Activated naive CD8-positive, alpha-beta T cell treated with anti-CD3 and anti-CD28 coated beads, Interleukin-2, amount 10 ng/mL, durations not matched to agents 7 days and 5 days (primary cell): ENCODE measurements at regions not wholly inside any gene's neighbourhood (a gene's known extent, or its start where the extent isn't known, plus 50 kb on each side); places are given as distances from the start of the nearest gene placed in this dataset.
"Not testable (repeated sequence)": the region's sequence is repeated elsewhere in the genome, so short reads cannot be mapped to it uniquely, and the experiment has no call there.

ENCODE experiments used
- ATAC-seq: fragments of 150-1000 bp; cut with Tn5 transposase; one replicate; pipeline ENCODE4 v1.10.0; 2021; ENCODE audit warnings: low read depth, moderate library complexity
- POLR2A ChIA-PET: fragments of 350-600 bp; sonication (Branson Sonifier 250); formaldehyde crosslinking; loops from one replicate; lab custom pipeline; 2021; ENCODE audit warnings: antibody characterized with exemption; lab: Charles Lee
- DNase-seq: peaks from one replicate; pipeline ENCODE4 v3.0.0; 2021
- H3K27ac Mint-ChIP-seq: one replicate; pipeline ENCODE4 v1.8.0; 2022; ENCODE audit warnings: mild to moderate bottlenecking, mixed read lengths
- H3K27me3 Mint-ChIP-seq: one replicate; pipeline ENCODE4 v1.8.0; 2022; ENCODE audit warnings: mild to moderate bottlenecking, moderate library complexity, mixed read lengths
- H3K36me3 Mint-ChIP-seq: one replicate; pipeline ENCODE4 v1.8.0; 2021; ENCODE audit warnings: mild to moderate bottlenecking, mixed read lengths
- H3K4me1 Mint-ChIP-seq: one replicate; pipeline ENCODE4 v1.8.0; 2021; ENCODE audit warnings: mixed read lengths
- H3K4me3 Mint-ChIP-seq: one replicate; pipeline ENCODE4 v1.8.0; 2022; ENCODE audit warnings: mild to moderate bottlenecking, moderate library complexity, mixed read lengths
- H3K9me3 Mint-ChIP-seq: one replicate; pipeline ENCODE4 v1.8.0; 2021; ENCODE audit warnings: mixed read lengths

GRCh38 chr14:18879547-18879946, 87.7 kb upstream of the POTEM start:
- H3K4me3 Mint-ChIP-seq, H3K27me3 Mint-ChIP-seq, H3K9me3 Mint-ChIP-seq, H3K4me1 Mint-ChIP-seq, DNase-seq, POLR2A ChIA-PET, ATAC-seq, H3K27ac Mint-ChIP-seq, H3K36me3 Mint-ChIP-seq: not testable (repeated sequence)

GRCh38 chr14:18880519-18880918, 86.7 kb upstream of the POTEM start:
- H3K4me3 Mint-ChIP-seq, H3K9me3 Mint-ChIP-seq, ATAC-seq, H3K36me3 Mint-ChIP-seq, H3K4me1 Mint-ChIP-seq, POLR2A ChIA-PET, DNase-seq, H3K27me3 Mint-ChIP-seq, H3K27ac Mint-ChIP-seq: not testable (repeated sequence)

- H3K4me3 Mint-ChIP-seq, H3K36me3 Mint-ChIP-seq, H3K9me3 Mint-ChIP-seq, POLR2A ChIA-PET, DNase-seq, H3K4me1 Mint-ChIP-seq, H3K27ac Mint-ChIP-seq, H3K27me3 Mint-ChIP-seq, ATAC-seq: not testable (repeated sequence)
These were observed 85.9 kb upstream of the POTEM start for GRCh38 chr14:18881149-18881859.

GRCh38 chr14:18881860-18882489, 85.3 kb upstream of the POTEM start:
- POLR2A ChIA-PET, H3K4me1 Mint-ChIP-seq, ATAC-seq, H3K27ac Mint-ChIP-seq, H3K27me3 Mint-ChIP-seq, H3K36me3 Mint-ChIP-seq, DNase-seq, H3K4me3 Mint-ChIP-seq, H3K9me3 Mint-ChIP-seq: not testable (repeated sequence)

- H3K27me3 Mint-ChIP-seq, H3K9me3 Mint-ChIP-seq, H3K4me3 Mint-ChIP-seq, ATAC-seq, H3K27ac Mint-ChIP-seq, POLR2A ChIA-PET, H3K36me3 Mint-ChIP-seq, DNase-seq, H3K4me1 Mint-ChIP-seq: not testable (repeated sequence)
These were observed 77.0 kb upstream of the POTEM start for GRCh38 chr14:18890201-18890600.

GRCh38 chr14:18913860-18914259, 53.4 kb upstream of the POTEM start:
- DNase-seq, H3K4me3 Mint-ChIP-seq, H3K9me3 Mint-ChIP-seq, H3K27ac Mint-ChIP-seq, H3K36me3 Mint-ChIP-seq, ATAC-seq, POLR2A ChIA-PET, H3K27me3 Mint-ChIP-seq, H3K4me1 Mint-ChIP-seq: not testable (repeated sequence)

- H3K27me3 Mint-ChIP-seq, H3K9me3 Mint-ChIP-seq, ATAC-seq, H3K27ac Mint-ChIP-seq, H3K4me3 Mint-ChIP-seq, H3K36me3 Mint-ChIP-seq, POLR2A ChIA-PET, H3K4me1 Mint-ChIP-seq: not testable (repeated sequence)
- DNase-seq = peak; percentile 11
These were observed 52.7 kb upstream of the POTEM start for GRCh38 chr14:18914526-18914925.
